GM13976 (cell line): ENCODE measurements at regions not wholly inside any gene's neighbourhood (a gene's known extent, or its start where the extent isn't known, plus 50 kb on each side); places are given as distances from the start of the nearest gene placed in this dataset.

Source experiments
- DNase-seq: peaks from one replicate; pipeline ENCODE4 v3.0.0; 2012; ENCODE audit warnings: low spot score
- CTCF ChIP-seq: IDR thresholded peaks from 2 replicates; pipeline ENCODE4 v1.5.1; 2012; ENCODE audit warnings: borderline replicate concordance, mild to moderate bottlenecking; ENCODE audit not compliant: insufficient read depth; ENCODE audit errors: extremely low read depth, missing control alignments, control extremely low read depth
- in situ Hi-C: fragments of 300-500 bp; cut with MboI; formaldehyde crosslinking; loops from one replicate; pipeline ENCODE4 v1.12.0; 2022; ENCODE audit warnings: low sequenced_read_pairs, mixed read lengths, inconsistent platforms; ENCODE audit not compliant: unreplicated experiment

- TF ChIP-seq CTCF = no peak
- in situ Hi-C loops = no loop called here
- no peak for DNase-seq
Observed at GRCh38 chr16:9437115-9437514, 345.7 kb downstream of the HAPSTR1 start.

GRCh38 chr16:9438991-9439390 lies 347.5 kb downstream of the HAPSTR1 start:
- in situ Hi-C loops = no loop called here
- DNase-seq = no peak
- TF ChIP-seq CTCF = no peak

GRCh38 chr16:9441012-9441411 lies 349.6 kb downstream of the HAPSTR1 start:
- in situ Hi-C loops = no loop called here
- no peak for TF ChIP-seq CTCF
- DNase-seq = no peak

GRCh38 chr16:9443864-9444263 lies 352.4 kb downstream of the HAPSTR1 start:
- in situ Hi-C loops = no loop called here
- no peak for DNase-seq
- TF ChIP-seq CTCF = no peak

GRCh38 chr16:9446471-9447194 lies 355.2 kb downstream of the HAPSTR1 start:
- in situ Hi-C loops = no loop called here
- TF ChIP-seq CTCF = no peak
- DNase-seq = no peak

- DNase-seq = no peak
- in situ Hi-C loops = no loop called here
- no peak for TF ChIP-seq CTCF
Observed at GRCh38 chr16:9447195-9447551, 355.7 kb downstream of the HAPSTR1 start.
